ENCODE measurements at regions not wholly inside any gene's neighbourhood (a gene's known extent, or its start where the extent isn't known, plus 50 kb on each side); places are given as distances from the start of the nearest gene placed in this dataset.

GRCh38 chr2:57549642-57550102 is 496.9 kb upstream of the VRK2 start:
- TF ChIP-seq CTCF (IDR thresholded peaks at IDR 0.05) (no peak), POLR2AphosphoS5 (IDR thresholded peaks at IDR 0.05) (no peak), POLR2A (IDR thresholded peaks at IDR 0.05) (no peak)
